Neural cell (in vitro differentiated cells): ENCODE measurements at regions not wholly inside any gene's neighbourhood (a gene's known extent, or its start where the extent isn't known, plus 50 kb on each side); places are given as distances from the start of the nearest gene placed in this dataset.

Experiments used
- H2AFZ ChIP-seq: fragments of 200-600, 300-800 bp; sonication (generic), shearing (Covaris generic); 2 replicates; pipeline ENCODE4 v1.6.0; 2014; ENCODE audit warnings: low read depth, mild to moderate bottlenecking, antibody characterized with exemption, low read length, moderate library complexity
- H3F3A ChIP-seq: fragments of 200-600 bp; shearing (Covaris generic); 2 replicates; pipeline ENCODE4 v1.6.1; 2016; ENCODE audit warnings: mild to moderate bottlenecking, moderate library complexity, mixed read lengths, antibody characterized with exemption, low read length; ENCODE audit not compliant: insufficient read depth, poor library complexity, severe bottlenecking
- H3K27ac ChIP-seq: fragments of 200-600, 300-800 bp; sonication (generic), shearing (Covaris generic); 2 replicates; pipeline ENCODE4 v1.5.1; 2014; ENCODE audit warnings: mild to moderate bottlenecking, low read length, moderate library complexity
- H3K27me3 ChIP-seq: fragments of 300-800, 200-600 bp; sonication (generic), shearing (Covaris generic); 2 replicates; pipeline ENCODE4 v1.6.0; 2014; ENCODE audit warnings: mild to moderate bottlenecking, low read depth, low read length, moderate library complexity; ENCODE audit not compliant: insufficient read depth
- H3K36me3 ChIP-seq: fragments of 300-800, 200-600 bp; sonication (generic), shearing (Covaris generic); 2 replicates; pipeline ENCODE4 v1.5.1; 2014; ENCODE audit warnings: mild to moderate bottlenecking, antibody characterized with exemption, low read length, moderate library complexity; ENCODE audit not compliant: insufficient read depth
- H3K4me2 ChIP-seq: fragments of 300-800, 200-600 bp; sonication (generic), shearing (Covaris generic); 2 replicates; pipeline ENCODE4 v1.6.0; 2014; ENCODE audit warnings: mild to moderate bottlenecking, low read length
- H3K4me3 ChIP-seq: fragments of 300-800, 200-600 bp; sonication (generic), shearing (Covaris generic); 2 replicates; pipeline ENCODE4 v1.5.1; 2014; ENCODE audit warnings: mild to moderate bottlenecking, low read length, moderate library complexity
- H3K79me2 ChIP-seq: fragments of 200-600 bp; shearing (Covaris generic); replicated peaks from 2 replicates; pipeline ENCODE4 v1.6.0; 2014; ENCODE audit warnings: mild to moderate bottlenecking, low read length, moderate library complexity; ENCODE audit not compliant: insufficient read depth
- H3K9ac ChIP-seq: fragments of 300-800, 200-600 bp; sonication (generic), shearing (Covaris generic); 2 replicates; pipeline ENCODE4 v1.6.1; 2016; ENCODE audit warnings: mild to moderate bottlenecking, low read length, mixed read lengths
- H3K9me2 ChIP-seq: fragments of 200-600 bp; shearing (Covaris generic); 2 replicates; pipeline ENCODE4 v1.6.1; 2016; ENCODE audit warnings: mild to moderate bottlenecking, low read length, mixed read lengths; ENCODE audit not compliant: insufficient read depth
- H3K9me3 ChIP-seq: fragments of 200-600, 300-800 bp; sonication (generic), shearing (Covaris generic); 2 replicates; pipeline ENCODE4 v1.6.1; 2016; ENCODE audit warnings: mild to moderate bottlenecking, mixed run types, low read length, moderate library complexity, mixed read lengths
- H4K20me1 ChIP-seq: fragments of 200-600 bp; shearing (Covaris generic); 2 replicates; pipeline ENCODE4 v1.6.1; 2016; ENCODE audit warnings: mild to moderate bottlenecking, mixed run types; ENCODE audit not compliant: insufficient read depth
- EP300 ChIP-seq: fragments of 450-650 bp; conservative IDR thresholded peaks from 2 replicates; pipeline ENCODE4 v1.6.1; 2014; ENCODE audit warnings: antibody characterized with exemption, mild to moderate bottlenecking, moderate library complexity; ENCODE audit not compliant: poor library complexity, severe bottlenecking
- EZH2 ChIP-seq: fragments of 200-600, 300-800 bp; shearing (Covaris generic), sonication (generic); IDR thresholded peaks from 2 replicates; pipeline ENCODE4 v1.6.1; 2014; ENCODE audit warnings: antibody characterized with exemption, low read length, borderline replicate concordance, mild to moderate bottlenecking; ENCODE audit not compliant: insufficient read depth, poor library complexity, severe bottlenecking
- POLR2AphosphoS5 ChIP-seq: IDR thresholded peaks from 2 replicates; pipeline ENCODE4 v1.6.1; 2012
- REST ChIP-seq: IDR thresholded peaks from 2 replicates; pipeline ENCODE4 v1.6.1; 2012; ENCODE audit warnings: borderline replicate concordance
- SMC3 ChIP-seq: fragments of 450-650 bp; conservative IDR thresholded peaks from 2 replicates; pipeline ENCODE4 v1.6.1; 2014; ENCODE audit warnings: antibody characterized with exemption, mild to moderate bottlenecking, moderate library complexity; ENCODE audit not compliant: poor library complexity
- TAF1 ChIP-seq: IDR thresholded peaks from 2 replicates; pipeline ENCODE4 v1.6.1; 2012; ENCODE audit warnings: low read depth
- TF ChIP-seq, protein P1 (sequence below): fragments of 450-650 bp; IDR thresholded peaks from 2 replicates; pipeline ENCODE4 v1.5.1; 2014; ENCODE audit warnings: antibody characterized with exemption, mild to moderate bottlenecking, moderate library complexity; ENCODE audit not compliant: poor library complexity, severe bottlenecking

DNA sequence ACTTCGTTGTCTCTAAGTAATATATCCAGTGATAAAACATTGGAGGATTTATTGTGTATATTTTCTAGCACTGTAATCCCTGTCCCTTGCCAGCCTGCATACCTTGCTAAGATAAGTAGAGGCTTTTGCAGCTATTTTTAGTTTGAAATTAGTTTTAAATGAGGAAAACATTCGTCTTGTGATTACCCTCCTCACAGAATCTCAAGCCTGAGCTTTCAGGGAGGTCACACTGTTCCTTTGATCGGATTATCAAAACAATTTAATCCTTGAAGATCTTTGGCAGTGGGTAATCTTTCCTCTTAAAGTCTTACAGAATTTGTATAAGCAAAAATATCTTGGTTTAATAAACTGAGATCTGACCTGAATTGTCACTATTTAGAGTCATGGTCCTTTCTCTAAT is 897.0 kb upstream of the CELF2 start:
- no peaks in the 10 kb centered on the region for H3K27me3 ChIP-seq
- no peak overlapping the region for H3K4me3 ChIP-seq
- H3F3A ChIP-seq = no peaks in the 10 kb centered on the region
- no peaks in the 10 kb centered on the region for H3K9me3 ChIP-seq
- no peak overlapping the region for H3K27ac ChIP-seq
- no peaks in the 10 kb centered on the region for H3K79me2 ChIP-seq
- TF ChIP-seq POLR2AphosphoS5 (no peak), EZH2 (no peak), REST (no peak), EP300 (no peak), TAF1 (no peak)
- H3K9me2 ChIP-seq = no peaks in the 10 kb centered on the region
- no peaks in the 10 kb centered on the region for H4K20me1 ChIP-seq
- H3K4me2 ChIP-seq = no peak overlapping the region
- no peak overlapping the region for H2AFZ ChIP-seq
- H3K9ac ChIP-seq = no peak overlapping the region
- no peaks in the 10 kb centered on the region for H3K36me3 ChIP-seq

DNA sequence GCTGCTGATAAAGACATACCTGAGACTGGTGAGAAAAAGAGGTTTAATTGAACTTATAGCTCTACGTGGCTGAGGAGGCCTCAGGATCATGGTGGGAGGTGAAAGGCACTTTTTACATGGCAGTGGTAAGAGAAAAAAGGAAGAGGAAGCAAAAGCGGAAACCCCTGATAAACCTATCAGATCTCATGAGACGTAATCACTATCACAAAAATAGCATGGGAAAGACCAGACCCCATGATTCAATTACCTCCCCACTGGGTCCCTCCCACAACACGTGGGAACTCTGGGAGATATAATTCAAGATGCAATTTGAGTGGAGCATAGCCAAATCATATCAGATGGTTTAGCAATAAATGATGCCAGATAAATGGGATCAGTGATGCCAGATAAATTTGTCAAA is 892.0 kb upstream of the CELF2 start:
- H3K27ac ChIP-seq = no peak overlapping the region
- TF ChIP-seq, protein P1, sequence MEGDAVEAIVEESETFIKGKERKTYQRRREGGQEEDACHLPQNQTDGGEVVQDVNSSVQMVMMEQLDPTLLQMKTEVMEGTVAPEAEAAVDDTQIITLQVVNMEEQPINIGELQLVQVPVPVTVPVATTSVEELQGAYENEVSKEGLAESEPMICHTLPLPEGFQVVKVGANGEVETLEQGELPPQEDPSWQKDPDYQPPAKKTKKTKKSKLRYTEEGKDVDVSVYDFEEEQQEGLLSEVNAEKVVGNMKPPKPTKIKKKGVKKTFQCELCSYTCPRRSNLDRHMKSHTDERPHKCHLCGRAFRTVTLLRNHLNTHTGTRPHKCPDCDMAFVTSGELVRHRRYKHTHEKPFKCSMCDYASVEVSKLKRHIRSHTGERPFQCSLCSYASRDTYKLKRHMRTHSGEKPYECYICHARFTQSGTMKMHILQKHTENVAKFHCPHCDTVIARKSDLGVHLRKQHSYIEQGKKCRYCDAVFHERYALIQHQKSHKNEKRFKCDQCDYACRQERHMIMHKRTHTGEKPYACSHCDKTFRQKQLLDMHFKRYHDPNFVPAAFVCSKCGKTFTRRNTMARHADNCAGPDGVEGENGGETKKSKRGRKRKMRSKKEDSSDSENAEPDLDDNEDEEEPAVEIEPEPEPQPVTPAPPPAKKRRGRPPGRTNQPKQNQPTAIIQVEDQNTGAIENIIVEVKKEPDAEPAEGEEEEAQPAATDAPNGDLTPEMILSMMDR = no peak
- TF ChIP-seq SMC3 (no peak), TAF1 (no peak), EP300 (no peak), POLR2AphosphoS5 (no peak), REST (no peak)
- H3K27me3 ChIP-seq = no peaks in the 10 kb centered on the region
- no peaks in the 10 kb centered on the region for H3K36me3 ChIP-seq
- no peak overlapping the region for H3K4me2 ChIP-seq
- H3K4me3 ChIP-seq = no peak overlapping the region
- H2AFZ ChIP-seq = no peak overlapping the region
- no peaks in the 10 kb centered on the region for H3K79me2 ChIP-seq
- no peaks in the 10 kb centered on the region for H3K9me3 ChIP-seq
- H3F3A ChIP-seq = no peaks in the 10 kb centered on the region
- no peaks in the 10 kb centered on the region for H3K9me2 ChIP-seq
- H4K20me1 ChIP-seq = no peaks in the 10 kb centered on the region
- no peak overlapping the region for H3K9ac ChIP-seq
